Activated CD4-positive, alpha-beta T cell treated with anti-CD3 and anti-CD28 coated beads for 36 hours (primary cell): ENCODE measurements at regions not wholly inside any gene's neighbourhood (a gene's known extent, or its start where the extent isn't known, plus 50 kb on each side); places are given as distances from the start of the nearest gene placed in this dataset.

Experiments used
- ATAC-seq: fragments of 200-7000 bp; cut with Tn5 transposase; one replicate; pipeline ENCODE4 v1.10.0; 2021; ENCODE audit warnings: mild to moderate bottlenecking, moderate library complexity
- CTCF ChIA-PET: fragments of 350-600 bp; sonication (Branson Sonifier 250); formaldehyde crosslinking; loops from one replicate; lab custom pipeline; 2021; ENCODE audit warnings: antibody characterized with exemption; lab: Charles Lee
- POLR2A ChIA-PET: fragments of 350-600 bp; sonication (Branson Sonifier 250); formaldehyde crosslinking; loops from one replicate; lab custom pipeline; 2021; ENCODE audit warnings: antibody characterized with exemption, inconsistent platforms; lab: Charles Lee
- DNase-seq: peaks from one replicate; pipeline ENCODE4 v3.0.0-alpha.2; 2020
- H3K27ac Mint-ChIP-seq: one replicate; pipeline ENCODE4 v1.8.0; 2021; ENCODE audit warnings: mixed read lengths
- H3K27me3 Mint-ChIP-seq: one replicate; pipeline ENCODE4 v1.8.0; 2021; ENCODE audit warnings: mixed read lengths
- H3K36me3 Mint-ChIP-seq: one replicate; pipeline ENCODE4 v1.8.0; 2021; ENCODE audit warnings: low read depth, mixed read lengths
- H3K4me1 Mint-ChIP-seq: one replicate; pipeline ENCODE4 v1.8.0; 2021; ENCODE audit warnings: mixed read lengths
- H3K4me3 Mint-ChIP-seq: one replicate; pipeline ENCODE4 v1.8.0; 2021; ENCODE audit warnings: mild to moderate bottlenecking, moderate library complexity, mixed read lengths
- H3K9me3 Mint-ChIP-seq: one replicate; pipeline ENCODE4 v1.8.0; 2021; ENCODE audit warnings: low read depth, mixed read lengths
- intact Hi-C, 2 experiments: fragments of 100-400 bp; cut with DNase I in 1 of 2; cut with micrococcal nuclease in 1 of 2; formaldehyde crosslinking; loops; one replicate each; pipeline versions ENCODE4 v1.14.2 to v1.15.1; 2022 to 2024; cut with DNase I, micrococcal nuclease

GRCh38 chr2:15805772-15806171, 134.6 kb upstream of the MYCN start:
- H3K27me3 Mint-ChIP-seq, result no peaks in the 10 kb centered on the region
- no peak overlapping the region for H3K27ac Mint-ChIP-seq
- no peak for DNase-seq
- no peak for ATAC-seq
- H3K4me3 Mint-ChIP-seq, result no peak overlapping the region
- H3K9me3 Mint-ChIP-seq, result no peaks in the 10 kb centered on the region
- intact Hi-C loops, result no loop called here
- H3K36me3 Mint-ChIP-seq, result no peaks in the 10 kb centered on the region
- H3K4me1 Mint-ChIP-seq, result no peaks in the 10 kb centered on the region
- ChIA-PET CTCF (no interaction called here), POLR2A (no interaction called here)

- ChIA-PET CTCF (no interaction called here), POLR2A (no interaction called here)
- H3K27ac Mint-ChIP-seq, result no peak overlapping the region
- intact Hi-C loops, result no loop called here
- H3K27me3 Mint-ChIP-seq, result no peaks in the 10 kb centered on the region
- H3K4me3 Mint-ChIP-seq, result no peak overlapping the region
- DNase-seq (no peak), ATAC-seq (no peak)
- no peaks in the 10 kb centered on the region for H3K4me1 Mint-ChIP-seq
- no peaks in the 10 kb centered on the region for H3K9me3 Mint-ChIP-seq
- no peaks in the 10 kb centered on the region for H3K36me3 Mint-ChIP-seq
Observed at GRCh38 chr2:15806801-15807417, 133.4 kb upstream of the MYCN start.

- ChIA-PET POLR2A (no interaction called here), CTCF (no interaction called here)
- Mint-ChIP-seq H3K27me3 (no peaks in the 10 kb centered on the region), H3K27ac (no peak overlapping the region), H3K9me3 (no peaks in the 10 kb centered on the region), H3K4me1 (no peaks in the 10 kb centered on the region), H3K36me3 (no peaks in the 10 kb centered on the region), H3K4me3 (no peak overlapping the region)
- DNase-seq (no peak), ATAC-seq (no peak)
- intact Hi-C loops, result no loop called here
Observed at GRCh38 chr2:15807418-15808203, 132.7 kb upstream of the MYCN start.

GRCh38 chr2:15808204-15808910, 132.0 kb upstream of the MYCN start:
- POLR2A ChIA-PET, result no interaction called here
- no peak for DNase-seq

GRCh38 chr2:15808944-15809343, 131.4 kb upstream of the MYCN start:
- POLR2A ChIA-PET, result no interaction called here
- no peak for ATAC-seq
- Mint-ChIP-seq H3K27ac (no peak overlapping the region), H3K27me3 (no peaks in the 10 kb centered on the region), H3K36me3 (no peaks in the 10 kb centered on the region), H3K4me3 (no peak overlapping the region), H3K4me1 (no peaks in the 10 kb centered on the region), H3K9me3 (no peaks in the 10 kb centered on the region)
- DNase-seq, result no peak
- CTCF ChIA-PET, result no interaction called here
- intact Hi-C loops, result no loop called here

More at GRCh38 chr2:15808204-15808910, 132.0 kb upstream of the MYCN start:
- intact Hi-C loops, result no loop called here
- no peak overlapping the region for H3K4me3 Mint-ChIP-seq
- no peak for ATAC-seq
- no peaks in the 10 kb centered on the region for H3K27me3 Mint-ChIP-seq
- CTCF ChIA-PET, result no interaction called here
- H3K9me3 Mint-ChIP-seq, result no peaks in the 10 kb centered on the region
- H3K36me3 Mint-ChIP-seq, result no peaks in the 10 kb centered on the region
- no peak overlapping the region for H3K27ac Mint-ChIP-seq
- no peaks in the 10 kb centered on the region for H3K4me1 Mint-ChIP-seq

- H3K4me3 Mint-ChIP-seq, result no peak overlapping the region
- no peak for ATAC-seq
- no peak for DNase-seq
- intact Hi-C loops, result no loop called here
- H3K4me1 Mint-ChIP-seq, result no peaks in the 10 kb centered on the region
- H3K9me3 Mint-ChIP-seq, result no peaks in the 10 kb centered on the region
- H3K27me3 Mint-ChIP-seq, result no peaks in the 10 kb centered on the region
- ChIA-PET CTCF (interaction anchor here (0.6 kb wide), 1 partner anchor 74 kb away, joined by 3 read pairs; no protein-coding TSS in a partner anchor), POLR2A (no interaction called here)
- no peaks in the 10 kb centered on the region for H3K36me3 Mint-ChIP-seq
- no peak overlapping the region for H3K27ac Mint-ChIP-seq
Observed at GRCh38 chr2:15809404-15809803, 130.9 kb upstream of the MYCN start.

GRCh38 chr2:15810477-15811150, 129.7 kb upstream of the MYCN start:
- Mint-ChIP-seq H3K27ac (no peak overlapping the region), H3K4me1 (no peaks in the 10 kb centered on the region), H3K4me3 (no peak overlapping the region), H3K36me3 (no peaks in the 10 kb centered on the region), H3K27me3 (peaks cover under 1% of the 10 kb centered on the region), H3K9me3 (no peaks in the 10 kb centered on the region)
- ATAC-seq, result no peak
- ChIA-PET POLR2A (no interaction called here), CTCF (interaction anchor here (0.6 to 0.7 kb wide), 2 partner anchors 14 to 756 kb away, joined by 3 to 4 read pairs; no protein-coding TSS in a partner anchor)
- no peak for DNase-seq
- intact Hi-C loops, result no loop called here

GRCh38 chr2:15811367-15811766, 129.0 kb upstream of the MYCN start:
- no peak overlapping the region for H3K4me3 Mint-ChIP-seq
- no peak for ATAC-seq
- ChIA-PET CTCF (interaction anchor here (0.7 kb wide), 1 partner anchor 13 kb away, joined by 4 read pairs; no protein-coding TSS in a partner anchor), POLR2A (no interaction called here)
- no peaks in the 10 kb centered on the region for H3K9me3 Mint-ChIP-seq
- DNase-seq, result no peak
- no peaks in the 10 kb centered on the region for H3K4me1 Mint-ChIP-seq
- no peak overlapping the region for H3K27ac Mint-ChIP-seq
- no peaks in the 10 kb centered on the region for H3K36me3 Mint-ChIP-seq
- intact Hi-C loops, result no loop called here
- peaks cover 4% of the 10 kb centered on the region for H3K27me3 Mint-ChIP-seq

GRCh38 chr2:15812187-15812780, 128.1 kb upstream of the MYCN start:
- H3K36me3 Mint-ChIP-seq, result no peaks in the 10 kb centered on the region
- intact Hi-C loops, result no loop called here
- no peaks in the 10 kb centered on the region for H3K9me3 Mint-ChIP-seq
- ATAC-seq (no peak), DNase-seq (no peak)
- H3K4me1 Mint-ChIP-seq, result no peaks in the 10 kb centered on the region
- H3K27ac Mint-ChIP-seq, result no peak overlapping the region
- peaks cover 13% of the 10 kb centered on the region for H3K27me3 Mint-ChIP-seq
- ChIA-PET POLR2A (no interaction called here), CTCF (interaction anchor here (0.6 to 0.7 kb wide), 3 partner anchors 16 to 1094 kb away, joined by 3 read pairs; no protein-coding TSS in a partner anchor)
- H3K4me3 Mint-ChIP-seq, result no peak overlapping the region

- no peak for ATAC-seq
- POLR2A ChIA-PET, result no interaction called here
- intact Hi-C loops, result no loop called here
- CTCF ChIA-PET, result interaction anchor here (0.7 kb wide), 1 partner anchor 10 kb away, joined by 4 read pairs; no protein-coding TSS in a partner anchor
- Mint-ChIP-seq H3K9me3 (no peaks in the 10 kb centered on the region), H3K27ac (no peak overlapping the region), H3K4me3 (no peak overlapping the region), H3K4me1 (no peaks in the 10 kb centered on the region), H3K36me3 (no peaks in the 10 kb centered on the region), H3K27me3 (peaks cover 21% of the 10 kb centered on the region)
- DNase-seq, result no peak
Observed at GRCh38 chr2:15813481-15814266, 126.7 kb upstream of the MYCN start.
